GM19043 (cell line): ENCODE measurements at regions not wholly inside any gene's neighbourhood (a gene's known extent, or its start where the extent isn't known, plus 50 kb on each side); places are given as distances from the start of the nearest gene placed in this dataset.
"Not testable (repeated sequence)": the region's sequence is repeated elsewhere in the genome, so short reads cannot be mapped to it uniquely, and the experiment has no call there.

ENCODE experiments used
- ATAC-seq: cut with Tn5 transposase; IDR thresholded peaks from one replicate; pipeline ENCODE4 v1.9.1; 2021; ENCODE audit warnings: low read depth; ENCODE audit not compliant: unreplicated experiment

DNA sequence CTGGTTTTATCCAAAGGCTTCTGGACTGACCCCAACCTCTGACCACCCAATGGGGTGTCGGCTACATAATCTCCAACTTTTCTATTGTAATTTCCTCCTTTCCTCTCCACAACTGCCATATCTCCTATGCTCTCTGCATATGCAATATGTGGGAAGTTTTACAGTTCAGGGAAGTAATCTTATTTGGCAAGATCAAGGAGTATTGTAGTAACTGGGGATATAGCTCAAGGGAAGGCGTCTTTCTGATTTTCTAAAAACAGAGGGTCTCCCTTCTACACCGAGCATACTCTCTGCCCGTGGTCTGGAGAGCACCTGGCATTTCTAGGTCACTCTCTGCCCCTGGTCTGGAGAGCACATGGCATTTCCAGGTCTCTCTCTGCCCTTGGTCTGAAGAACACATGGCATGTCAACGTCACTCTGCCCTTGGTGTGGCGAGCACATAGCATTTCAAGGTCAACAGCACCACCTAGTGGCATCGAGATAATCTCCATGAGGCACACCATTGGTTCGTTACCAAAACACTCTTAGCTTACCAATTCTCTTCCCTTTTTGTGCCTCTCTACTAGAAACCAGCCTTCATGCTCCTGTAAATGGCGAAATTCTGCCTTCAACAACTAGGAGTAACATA is 616.4 kb upstream of the NUDT12 start:
- no peak for ATAC-seq

DNA sequence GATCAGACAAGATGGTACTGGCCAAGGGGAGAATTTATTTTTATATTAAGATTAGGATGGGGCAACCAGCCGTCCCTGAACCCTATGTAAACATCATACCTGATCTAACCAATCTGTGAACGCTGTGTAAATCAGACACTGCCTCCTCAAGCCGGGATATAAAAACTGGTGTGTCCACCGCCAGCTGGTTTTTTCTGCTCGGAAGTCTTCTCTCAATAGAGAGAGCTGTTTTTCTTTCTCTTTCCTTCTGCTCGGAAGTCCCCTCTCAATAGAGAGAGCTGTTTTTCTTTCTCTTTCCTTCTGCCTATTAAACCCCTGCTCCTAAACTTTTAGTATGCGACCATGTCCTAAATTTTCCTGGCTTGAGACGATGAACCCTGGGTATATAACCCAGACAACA is 615.5 kb upstream of the NUDT12 start:
- no peak for ATAC-seq

DNA sequence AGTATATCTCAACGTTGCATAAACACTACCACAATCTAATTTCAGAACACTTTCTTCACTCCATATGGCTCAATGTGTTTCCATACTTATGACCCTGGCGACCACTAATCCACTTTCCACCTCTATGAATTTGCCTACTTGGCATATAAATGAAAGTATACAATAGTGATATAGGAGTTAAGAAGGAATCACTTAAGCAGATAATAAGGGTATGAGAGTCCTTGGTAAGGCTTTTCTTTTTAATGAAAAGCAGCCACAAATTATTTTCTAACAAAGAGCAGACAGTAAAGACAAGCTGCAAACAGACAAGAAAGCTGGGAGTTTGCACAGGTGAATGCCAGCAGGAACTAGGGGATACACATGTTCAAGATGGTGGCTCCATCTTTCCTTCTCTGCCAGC is 615.1 kb upstream of the NUDT12 start:
- no peak for ATAC-seq

DNA sequence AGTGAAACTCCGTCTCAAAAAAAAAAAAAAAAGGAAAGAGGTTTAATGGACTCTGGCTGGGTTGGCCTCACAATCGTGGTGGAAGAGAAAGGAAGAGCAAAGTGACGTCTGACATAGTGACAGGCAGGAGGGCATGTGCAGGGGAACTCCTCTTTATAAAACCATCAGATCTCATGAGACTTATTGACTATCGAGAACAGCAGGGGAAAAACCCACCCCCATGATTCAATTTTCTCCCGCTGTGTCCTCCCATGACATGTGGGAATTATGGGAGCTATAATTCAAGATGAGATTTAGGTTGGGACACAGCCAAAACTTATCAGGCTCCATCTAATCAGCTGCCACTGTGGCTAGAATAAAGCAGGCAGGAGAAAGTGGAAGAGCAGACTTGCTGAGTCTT is 610.4 kb upstream of the NUDT12 start:
- ATAC-seq, result no peak

DNA sequence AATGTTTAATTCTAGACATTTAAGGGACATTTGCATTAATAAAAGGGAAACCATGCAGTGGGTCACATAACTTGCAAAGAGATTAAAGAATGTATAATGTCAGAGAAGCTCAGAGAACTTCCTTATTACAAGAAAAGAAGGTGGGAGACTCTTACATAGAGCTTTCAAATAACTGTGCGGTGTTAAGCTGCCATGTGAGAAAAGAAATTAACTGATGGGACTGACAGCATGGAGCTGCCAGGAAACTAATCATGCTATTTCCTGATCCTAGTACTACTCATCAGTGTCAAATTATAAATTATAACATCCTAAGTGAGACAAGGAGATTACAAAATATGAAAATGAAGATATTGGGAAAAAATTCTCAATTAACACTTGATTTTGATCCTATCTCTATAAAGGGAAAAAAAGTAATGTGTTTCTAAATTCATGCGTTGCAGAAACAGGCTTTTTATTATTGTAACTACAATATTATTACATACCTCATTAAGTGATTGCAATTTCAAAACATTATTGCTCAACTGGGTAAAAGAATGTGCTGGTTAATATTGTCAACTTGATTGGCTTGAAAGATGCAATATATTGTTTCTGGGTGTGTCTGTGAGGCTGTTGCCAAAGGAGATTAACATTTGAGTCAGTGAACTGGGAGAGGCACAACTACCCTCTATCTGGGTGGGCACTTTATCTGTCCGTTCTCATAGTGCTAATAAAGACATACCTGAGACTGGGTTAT is 609.5 kb upstream of the NUDT12 start:
- no peak for ATAC-seq

DNA sequence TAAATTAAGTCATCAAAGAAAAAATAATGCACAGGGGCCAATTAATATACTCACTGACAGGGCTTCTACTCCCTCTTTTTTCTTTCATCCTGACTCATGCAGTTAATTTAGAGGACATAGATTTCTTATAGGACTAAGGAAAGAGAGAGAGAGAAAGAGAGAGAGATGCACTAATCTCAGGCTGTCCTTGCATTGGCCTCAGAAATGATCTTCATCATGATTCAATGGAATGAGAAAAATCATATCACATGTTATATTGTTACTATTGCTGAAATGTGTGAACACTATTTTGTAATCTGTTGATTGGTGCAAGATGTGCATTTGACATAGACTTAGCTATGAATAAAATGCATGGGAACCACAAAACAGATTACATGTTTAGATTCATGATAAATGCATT is 608.3 kb upstream of the NUDT12 start:
- no peak for ATAC-seq

DNA sequence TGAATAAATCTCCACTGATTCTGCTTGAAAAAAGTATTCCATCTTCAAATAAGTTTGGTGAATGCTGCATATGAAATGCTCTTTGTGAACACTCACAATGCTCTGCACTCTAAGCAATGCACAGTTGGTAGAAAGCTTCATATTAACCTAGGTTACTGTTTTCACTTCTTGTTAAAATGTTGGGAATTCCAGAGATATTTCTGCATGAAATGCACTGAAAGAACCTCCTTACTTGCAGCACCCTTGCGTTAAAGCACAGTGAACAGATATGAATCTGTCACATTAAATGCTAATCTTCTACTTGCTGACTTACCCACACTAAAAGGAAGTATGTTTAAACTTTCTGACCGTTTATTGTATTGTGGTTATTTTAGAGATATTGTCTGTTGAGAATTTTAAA is 584.1 kb upstream of the NUDT12 start:
- no peak for ATAC-seq

DNA sequence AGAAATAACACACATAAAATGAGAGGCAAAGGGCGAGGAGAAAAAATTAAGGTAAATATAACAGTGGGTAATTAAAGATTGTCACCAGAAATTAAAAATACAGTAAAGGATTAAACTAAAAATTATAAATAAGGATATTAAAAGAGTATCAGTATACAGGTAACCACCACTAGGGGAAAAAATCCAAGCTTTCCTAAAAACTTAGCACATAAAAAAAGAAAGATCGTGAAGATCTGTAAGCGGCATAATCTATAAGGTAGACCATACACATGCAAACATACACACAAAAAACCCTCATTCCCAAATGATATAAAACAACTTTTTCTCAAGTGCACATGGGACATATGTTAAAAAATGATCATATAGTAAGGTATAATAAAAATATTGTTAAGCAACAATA is 577.3 kb upstream of the NUDT12 start:
- ATAC-seq, result no peak

DNA sequence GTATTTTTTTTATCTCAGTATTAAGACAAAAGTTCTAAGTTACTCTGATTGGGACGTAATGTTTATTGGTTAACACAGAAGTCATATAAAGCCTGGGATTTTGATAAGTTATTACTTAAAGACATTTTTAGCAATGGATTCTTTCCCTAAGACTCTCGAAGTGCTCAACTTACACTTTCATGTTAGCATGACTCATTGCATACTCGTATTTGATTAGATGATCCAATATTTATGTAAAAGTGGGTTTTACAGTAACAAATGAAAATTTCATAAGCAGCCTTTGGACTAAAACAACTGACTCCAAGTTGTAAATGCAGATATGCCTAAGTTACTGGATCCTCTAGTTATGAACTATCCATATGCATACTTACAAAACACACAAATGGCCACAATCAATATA is 567.7 kb upstream of the NUDT12 start:
- ATAC-seq, result no peak

DNA sequence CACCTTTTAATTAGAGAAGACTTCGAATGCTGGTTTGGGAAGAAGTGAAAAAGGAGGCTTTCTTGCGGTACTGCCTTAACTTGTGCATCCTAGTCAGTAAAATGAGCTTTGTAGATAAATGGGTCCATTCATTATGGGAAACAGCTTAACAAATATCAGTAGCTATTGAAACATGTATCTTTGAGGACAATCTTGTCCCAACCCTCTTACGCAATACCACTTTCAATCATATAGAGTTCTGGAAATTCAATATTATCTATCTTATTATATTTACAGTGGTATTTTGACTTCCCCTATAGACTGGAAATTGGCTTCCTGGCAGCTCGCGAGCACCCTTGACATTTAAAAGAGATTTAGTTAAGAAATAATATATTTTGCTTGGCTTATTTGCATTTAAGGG is 565.8 kb upstream of the NUDT12 start:
- ATAC-seq, result no peak

DNA sequence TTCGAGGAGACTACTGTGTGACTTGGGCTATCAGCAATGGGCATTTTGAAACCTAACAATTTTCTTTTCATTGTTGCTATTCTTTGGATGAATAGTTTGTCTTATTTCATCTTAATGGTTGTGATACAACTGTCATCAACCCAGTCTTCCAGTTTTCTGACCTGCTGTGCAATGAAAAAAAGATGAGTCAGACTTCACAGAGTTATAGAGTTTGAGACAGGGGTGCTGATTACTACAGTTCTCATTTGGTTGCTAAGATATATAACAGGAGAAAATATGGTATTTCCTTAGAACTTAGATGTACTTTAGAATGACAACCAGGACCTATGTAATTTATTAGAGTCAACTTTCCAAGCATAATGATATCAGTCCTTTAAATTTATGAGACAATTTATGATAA is 564.4 kb upstream of the NUDT12 start:
- no peak for ATAC-seq

DNA sequence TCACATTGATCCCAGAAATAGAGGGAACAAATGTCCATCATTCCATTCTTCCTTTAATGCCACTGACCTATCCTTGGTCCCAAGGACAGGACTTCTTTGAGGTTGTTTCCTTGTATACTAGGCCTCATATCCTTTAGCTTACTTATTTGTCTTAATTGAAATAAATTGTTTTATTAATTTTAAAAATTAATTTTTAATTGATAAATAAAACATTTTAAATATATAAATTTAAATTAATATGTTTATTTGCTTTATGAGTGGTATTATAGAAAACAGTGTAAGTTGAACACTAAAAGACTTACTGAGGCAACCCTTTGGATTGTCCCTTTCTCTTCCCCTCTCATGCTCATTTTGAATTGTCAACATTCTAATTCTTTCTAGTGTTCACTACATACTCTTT is 556.9 kb upstream of the NUDT12 start:
- ATAC-seq, result no peak

DNA sequence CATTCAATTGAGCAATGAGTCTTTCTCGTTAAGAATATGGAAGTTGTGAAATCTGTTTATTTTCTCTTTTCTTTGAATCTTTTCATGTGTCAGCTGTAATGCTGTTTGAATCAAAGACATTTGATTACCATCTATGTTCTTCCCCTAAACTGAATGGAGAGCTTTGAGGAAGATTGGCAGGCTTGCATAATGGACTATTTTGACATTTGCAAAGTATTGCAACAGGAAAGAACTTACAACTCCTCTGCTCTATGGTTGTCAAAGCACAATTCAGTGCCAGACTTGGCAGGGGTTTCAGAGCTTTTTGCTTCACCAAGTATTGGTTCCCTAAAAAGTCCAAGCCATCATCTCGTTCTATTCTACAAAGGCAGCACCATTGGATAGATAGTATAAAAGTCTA is 549.0 kb upstream of the NUDT12 start:
- no peak for ATAC-seq

DNA sequence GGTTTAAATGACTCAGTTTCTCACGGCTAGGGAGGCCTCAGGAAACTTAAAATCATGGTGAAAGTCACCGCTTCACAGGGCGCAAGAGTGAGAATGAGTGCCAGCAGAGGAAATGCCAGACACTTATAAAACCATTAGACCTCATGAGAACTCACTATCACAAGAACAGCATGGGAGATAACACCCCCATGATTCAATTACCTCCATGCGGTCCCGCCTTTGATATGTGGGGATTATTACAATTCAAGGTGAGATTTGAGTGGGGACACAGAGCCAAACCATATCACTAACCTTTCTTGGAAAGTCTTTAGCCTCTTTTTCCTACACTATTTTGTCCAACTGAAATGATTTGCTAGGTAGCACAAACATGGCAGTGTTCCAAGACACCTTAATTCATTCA is 533.9 kb upstream of the NUDT12 start:
- ATAC-seq, result no peak

DNA sequence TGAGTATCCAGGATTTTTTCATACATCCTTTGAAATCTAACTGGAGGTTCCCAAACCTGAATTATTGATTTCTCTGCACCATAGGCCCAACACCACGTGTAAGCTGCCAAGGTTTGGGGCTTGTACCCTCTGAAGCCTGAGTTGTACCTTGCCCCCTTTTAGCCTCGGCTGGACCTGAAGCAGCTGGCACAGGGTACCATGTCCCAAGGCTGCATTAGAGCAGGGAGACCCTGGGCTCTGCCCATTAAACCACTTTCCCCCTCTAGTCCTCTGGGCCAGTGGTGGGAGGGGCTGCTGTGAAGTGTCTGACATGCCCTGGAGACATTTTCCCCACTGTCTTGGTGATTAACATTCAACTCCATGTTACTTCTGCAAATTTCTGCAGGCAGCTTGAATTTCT is 532.9 kb upstream of the NUDT12 start:
- no peak for ATAC-seq

DNA sequence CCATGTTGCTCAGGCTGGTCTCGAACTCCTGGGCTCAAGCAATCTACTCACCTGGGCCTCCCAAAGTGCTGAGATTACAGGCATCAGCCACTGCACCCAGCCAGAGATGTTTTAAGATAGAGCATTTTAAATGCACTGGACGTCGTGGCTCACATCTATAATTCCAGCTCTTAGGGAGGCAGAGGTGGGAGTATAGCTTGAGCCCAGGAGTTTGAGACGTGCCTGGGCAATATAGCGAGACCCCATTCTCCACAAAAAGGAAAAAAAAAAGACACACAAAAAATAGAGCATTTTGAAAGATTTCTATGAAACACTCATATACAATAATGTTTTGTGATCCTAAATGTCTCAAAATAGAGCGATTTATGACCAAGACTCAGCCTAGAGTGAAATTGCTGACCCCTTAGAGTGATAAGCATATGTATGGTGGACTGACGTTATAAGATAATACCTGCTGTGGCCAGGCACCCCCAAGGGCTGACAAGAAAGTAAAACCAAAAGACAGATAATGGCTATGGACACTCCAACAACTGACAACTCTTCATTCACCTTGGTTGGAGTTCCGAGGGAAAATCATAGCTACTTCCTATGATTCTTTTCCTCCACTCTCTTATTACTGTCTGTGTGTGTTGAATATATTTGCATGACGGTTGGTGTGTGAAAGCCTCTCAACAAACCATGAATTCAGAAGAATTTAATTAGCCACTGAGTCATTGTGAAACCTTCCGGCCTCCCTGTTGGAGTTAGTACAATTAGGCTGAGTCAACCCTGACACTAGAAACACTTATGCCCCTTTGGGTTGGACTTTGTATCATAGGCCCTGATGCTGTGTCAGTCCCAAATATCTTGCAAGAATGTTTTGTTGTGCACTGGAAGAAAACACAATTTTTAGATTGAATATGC is 526.5 kb upstream of the NUDT12 start:
- no peak for ATAC-seq

DNA sequence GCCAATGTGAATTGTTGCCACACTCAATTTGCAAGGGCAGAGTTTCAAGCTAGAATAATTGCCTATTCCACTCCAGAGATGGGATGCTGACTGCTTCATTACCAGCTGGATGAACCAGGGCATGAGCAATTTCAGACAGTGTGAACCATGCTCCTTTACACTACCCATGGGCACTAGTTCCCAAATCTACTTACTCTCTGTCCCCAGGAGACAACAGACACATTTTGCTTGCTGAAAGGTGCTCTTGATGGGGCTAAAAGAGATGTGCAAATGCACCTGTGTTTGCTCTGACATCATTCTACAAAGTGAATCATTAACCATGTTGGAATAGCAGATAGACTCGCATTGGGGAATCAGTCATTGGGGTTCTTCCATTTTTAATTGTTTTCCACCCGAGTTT is 522.3 kb upstream of the NUDT12 start:
- no peak for ATAC-seq

DNA sequence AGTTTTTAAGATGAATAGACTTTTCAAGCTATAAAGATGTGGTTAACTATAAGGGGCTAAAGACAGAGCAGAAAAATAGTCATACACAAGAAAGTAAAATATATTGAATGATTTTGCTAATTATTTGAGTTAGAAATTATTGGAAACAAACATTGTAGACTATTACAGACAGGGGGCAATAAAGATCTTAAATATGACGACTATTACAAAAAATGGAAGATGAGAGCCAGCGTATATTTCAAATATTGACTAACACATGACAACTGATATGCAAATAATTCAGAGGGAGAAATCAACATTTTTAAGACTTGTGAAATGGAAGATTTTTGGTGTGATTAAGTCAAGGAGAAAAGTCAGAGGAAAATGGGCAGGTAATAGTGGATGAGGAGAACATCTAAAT is 520.2 kb upstream of the NUDT12 start:
- ATAC-seq, result no peak

DNA sequence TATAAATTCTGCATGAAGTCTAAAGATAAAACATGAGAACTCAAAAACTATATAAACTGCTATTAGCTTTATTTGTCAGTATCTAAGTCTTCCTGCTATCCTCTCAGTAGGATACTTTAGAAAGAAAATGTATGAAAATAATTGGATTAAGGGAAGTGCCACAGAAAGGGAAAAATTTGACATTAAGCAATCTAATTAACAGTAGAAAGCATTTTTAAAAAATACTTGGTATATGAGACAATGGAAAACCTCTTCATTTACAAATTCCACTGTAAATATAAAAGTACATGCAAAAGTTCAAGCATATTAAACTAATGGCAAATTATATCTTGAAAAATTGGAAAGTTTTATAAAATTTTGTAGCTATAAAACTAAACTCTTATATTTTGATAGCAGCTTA is 518.6 kb upstream of the NUDT12 start:
- ATAC-seq, result no peak

DNA sequence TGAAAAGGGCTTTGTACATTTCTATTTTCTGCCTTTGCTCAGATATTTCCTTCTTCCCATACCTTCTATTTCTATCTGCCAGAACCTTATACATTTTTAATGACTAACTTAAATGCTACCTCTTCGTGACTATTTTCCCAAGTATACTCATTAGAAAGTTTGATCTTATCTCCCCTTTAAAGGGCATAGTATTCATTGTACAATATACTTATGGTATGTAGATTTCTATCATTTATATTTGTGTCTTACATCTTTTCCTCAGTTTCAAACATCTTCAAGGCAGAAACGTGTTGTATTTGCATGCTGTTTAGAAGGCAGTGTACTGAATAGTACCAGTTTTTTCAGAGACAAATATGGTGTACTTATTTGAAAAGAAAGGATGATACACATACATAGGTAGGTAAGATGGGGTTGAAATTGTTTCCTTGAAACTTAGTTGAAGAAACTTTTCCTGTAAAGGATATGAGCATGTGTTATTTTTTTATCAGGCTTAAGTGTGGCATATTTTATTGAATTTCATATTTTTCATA is 518.1 kb upstream of the NUDT12 start:
- no peak for ATAC-seq

DNA sequence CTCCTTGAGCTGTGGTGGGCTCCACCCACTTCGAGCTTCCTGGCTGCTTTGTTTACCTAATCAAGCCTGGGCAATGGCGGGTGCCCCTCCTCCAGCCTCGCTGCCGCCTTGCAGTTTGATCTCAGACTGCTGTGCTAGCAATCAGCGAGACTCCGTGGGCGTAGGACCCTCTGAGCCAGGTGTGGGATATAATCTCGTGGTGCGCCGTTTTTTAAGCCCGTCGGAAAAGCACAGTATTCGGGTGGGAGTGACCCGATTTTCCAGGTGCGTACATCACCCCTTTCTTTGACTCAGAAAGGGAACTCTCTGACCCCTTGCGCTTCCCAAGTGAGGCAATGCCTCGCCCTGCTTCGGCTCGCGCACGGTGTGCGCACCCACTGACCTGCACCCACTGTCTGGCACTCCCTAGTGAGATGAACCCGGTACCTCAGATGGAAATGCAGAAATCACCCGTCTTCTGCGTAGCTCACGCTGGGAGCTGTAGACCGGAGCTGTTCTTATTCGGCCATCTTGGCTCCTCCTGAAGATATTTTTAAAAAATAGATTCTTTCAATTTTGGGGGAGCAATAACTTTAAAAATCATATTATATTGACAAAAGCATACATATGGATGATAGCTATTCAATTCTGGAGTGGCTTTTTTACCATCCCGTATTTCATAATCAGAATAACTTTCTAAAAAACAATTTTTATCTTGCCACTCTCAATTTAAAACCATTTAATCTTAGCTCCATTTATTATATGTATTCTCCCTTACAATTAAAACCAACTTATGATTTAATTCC is 517.5 kb upstream of the NUDT12 start:
- ATAC-seq, result not testable (repeated sequence)
